Neutrophil (primary cell): ENCODE measurements at regions not wholly inside any gene's neighbourhood (a gene's known extent, or its start where the extent isn't known, plus 50 kb on each side); places are given as distances from the start of the nearest gene placed in this dataset.
"Not testable (repeated sequence)": the region's sequence is repeated elsewhere in the genome, so short reads cannot be mapped to it uniquely, and the experiment has no call there.

ENCODE experiments used
- H3K27ac ChIP-seq: fragments of 200-600 bp; sonication (generic); 2 replicates; pipeline ENCODE4 v1.5.1; 2016; ENCODE audit warnings: mild to moderate bottlenecking, moderate library complexity
- H3K27me3 ChIP-seq: fragments of 200-600 bp; sonication (generic); 2 replicates; pipeline ENCODE4 v1.6.0; 2016; ENCODE audit warnings: mild to moderate bottlenecking
- H3K36me3 ChIP-seq: fragments of 200-600 bp; sonication (generic); 2 replicates; pipeline ENCODE4 v1.5.1; 2017
- H3K4me1 ChIP-seq, 2 experiments: fragments of 200-600 bp in 1 of 2; sonication (generic) in 1 of 2; 1 replicate in 1 of 2; 2 replicates in 1 of 2; pipeline versions ENCODE4 v1.5.1 to v1.6.1; 2013 to 2016; ENCODE audit warnings: low read depth in 1 of 2, low read length in 1 of 2, mild to moderate bottlenecking in 1 of 2, moderate library complexity in 1 of 2; ENCODE audit not compliant: control insufficient read depth in 1 of 2, insufficient read depth in 1 of 2
- H3K4me3 ChIP-seq, 2 experiments: fragments of 200-600 bp in 1 of 2; sonication (generic) in 1 of 2; 1 replicate in 1 of 2; 2 replicates in 1 of 2; pipeline ENCODE4 v1.5.1; 2013 to 2016; ENCODE audit warnings: low read depth in 1 of 2, low read length in 1 of 2, mild to moderate bottlenecking in 1 of 2, moderate library complexity in 1 of 2
- H3K9me3 ChIP-seq: fragments of 200-600 bp; sonication (generic); 2 replicates; pipeline ENCODE4 v1.5.1; 2016
- TF ChIP-seq, protein P1 (sequence below): fragments of 200-600 bp; sonication (generic); IDR thresholded peaks from 2 replicates; pipeline ENCODE4 v1.5.1; 2016; ENCODE audit warnings: antibody characterized with exemption

DNA sequence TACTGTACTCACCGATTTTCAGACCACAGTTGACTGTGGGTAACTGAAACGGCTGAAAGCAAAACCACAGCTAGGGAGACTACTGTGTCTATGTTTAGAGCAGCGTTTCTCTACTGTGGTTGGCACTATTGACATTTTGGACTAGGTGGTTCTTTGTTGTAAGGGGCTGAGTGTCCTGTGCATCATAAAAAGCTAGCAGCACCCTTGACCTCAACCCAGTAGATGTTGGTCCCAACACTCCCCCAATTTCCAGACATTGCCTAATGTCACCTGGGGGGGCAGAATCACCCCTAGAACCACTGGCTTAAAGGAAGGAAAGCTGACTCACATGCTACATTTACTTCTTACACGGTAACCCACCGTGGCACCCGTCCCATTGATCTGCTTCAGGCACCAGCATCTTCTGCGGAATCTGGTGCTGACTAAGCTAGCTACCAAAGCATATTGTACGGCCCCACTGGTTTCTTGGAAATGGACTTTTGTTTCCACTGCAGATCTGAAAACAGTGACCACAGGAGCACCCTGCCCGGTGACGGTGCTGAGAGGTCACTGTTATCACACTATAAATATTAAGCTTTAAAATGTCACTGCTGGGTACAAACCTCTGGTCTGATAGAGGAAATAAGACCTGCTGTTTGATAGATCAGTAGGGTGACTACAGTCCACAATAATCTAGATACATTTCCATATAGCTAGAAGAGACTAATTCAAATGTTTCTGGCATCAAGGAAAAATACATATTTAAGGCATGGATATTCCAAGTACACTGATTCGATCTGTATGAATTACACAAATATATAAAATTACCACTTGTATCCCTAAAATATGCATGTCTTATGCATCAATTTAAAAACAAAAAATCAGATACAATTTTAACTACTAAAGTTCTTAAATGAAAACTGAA, 151.4 kb downstream of the HSD17B3 start:
- peaks cover 15% of the 10 kb centered on the region for H3K27me3 ChIP-seq
- no peaks in the 10 kb centered on the region for H3K36me3 ChIP-seq
- no peak overlapping the region for H3K4me3 ChIP-seq
- H3K27ac ChIP-seq: no peak overlapping the region
- H3K4me1 ChIP-seq: no peaks in the 10 kb centered on the region
- TF ChIP-seq, protein P1, sequence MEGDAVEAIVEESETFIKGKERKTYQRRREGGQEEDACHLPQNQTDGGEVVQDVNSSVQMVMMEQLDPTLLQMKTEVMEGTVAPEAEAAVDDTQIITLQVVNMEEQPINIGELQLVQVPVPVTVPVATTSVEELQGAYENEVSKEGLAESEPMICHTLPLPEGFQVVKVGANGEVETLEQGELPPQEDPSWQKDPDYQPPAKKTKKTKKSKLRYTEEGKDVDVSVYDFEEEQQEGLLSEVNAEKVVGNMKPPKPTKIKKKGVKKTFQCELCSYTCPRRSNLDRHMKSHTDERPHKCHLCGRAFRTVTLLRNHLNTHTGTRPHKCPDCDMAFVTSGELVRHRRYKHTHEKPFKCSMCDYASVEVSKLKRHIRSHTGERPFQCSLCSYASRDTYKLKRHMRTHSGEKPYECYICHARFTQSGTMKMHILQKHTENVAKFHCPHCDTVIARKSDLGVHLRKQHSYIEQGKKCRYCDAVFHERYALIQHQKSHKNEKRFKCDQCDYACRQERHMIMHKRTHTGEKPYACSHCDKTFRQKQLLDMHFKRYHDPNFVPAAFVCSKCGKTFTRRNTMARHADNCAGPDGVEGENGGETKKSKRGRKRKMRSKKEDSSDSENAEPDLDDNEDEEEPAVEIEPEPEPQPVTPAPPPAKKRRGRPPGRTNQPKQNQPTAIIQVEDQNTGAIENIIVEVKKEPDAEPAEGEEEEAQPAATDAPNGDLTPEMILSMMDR: no peak
- no peaks in the 10 kb centered on the region for H3K9me3 ChIP-seq

DNA sequence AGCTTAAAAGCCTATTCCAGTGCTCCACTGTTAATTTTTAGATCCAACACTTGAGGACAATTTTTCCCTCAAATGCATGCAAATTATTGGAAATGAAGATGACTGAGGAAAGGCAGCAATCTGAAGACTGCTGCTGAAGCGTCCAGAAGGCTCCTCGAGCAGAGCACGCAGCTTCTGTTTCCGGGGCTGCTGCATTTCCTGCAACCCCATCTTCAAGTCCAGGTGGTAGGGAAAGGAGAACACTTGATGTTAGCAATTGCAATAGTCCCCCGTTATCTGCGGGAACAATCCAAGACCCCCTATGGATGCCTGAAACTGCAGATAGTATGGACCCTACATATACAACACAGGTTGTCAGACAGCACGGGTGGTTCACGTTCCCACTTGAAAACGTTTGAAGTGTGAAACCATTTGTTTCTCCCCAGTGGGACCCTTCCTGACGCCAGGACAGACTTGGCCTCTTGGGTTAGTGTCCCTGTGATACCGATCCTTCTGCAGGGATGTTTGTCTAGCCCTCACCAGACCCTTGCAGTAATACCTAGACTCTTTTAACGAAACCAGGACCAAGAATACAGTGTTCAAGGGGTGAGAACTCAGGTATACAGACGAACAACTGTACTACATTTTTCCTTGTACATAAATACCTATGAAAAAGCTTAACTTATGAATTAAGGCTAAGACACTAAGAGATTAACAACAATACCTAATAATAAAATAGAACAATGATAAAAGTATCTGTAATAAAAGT, 152.3 kb downstream of the HSD17B3 start:
- Histone ChIP-seq H3K4me3 (no peak overlapping the region), H3K27ac (no peak overlapping the region), H3K27me3 (peaks cover 15% of the 10 kb centered on the region), H3K9me3 (no peaks in the 10 kb centered on the region), H3K36me3 (no peaks in the 10 kb centered on the region), H3K4me1 (no peaks in the 10 kb centered on the region)
- TF ChIP-seq, protein P1: no peak

- H3K27me3 ChIP-seq: peaks cover 15% of the 10 kb centered on the region
- no peaks in the 10 kb centered on the region for H3K36me3 ChIP-seq
- TF ChIP-seq, protein P1: no peak
- H3K4me1 ChIP-seq: no peaks in the 10 kb centered on the region
- no peaks in the 10 kb centered on the region for H3K9me3 ChIP-seq
- H3K4me3 ChIP-seq: no peak overlapping the region
- H3K27ac ChIP-seq: no peak overlapping the region
These were observed 153.1 kb downstream of the HSD17B3 start for GRCh38 chr9:96148634-96149532.

- H3K4me3 ChIP-seq, H3K27ac ChIP-seq, H3K36me3 ChIP-seq, H3K4me1 ChIP-seq, H3K9me3 ChIP-seq: not testable (repeated sequence)
- peaks cover 15% of the 10 kb centered on the region for H3K27me3 ChIP-seq
These were observed 154.9 kb downstream of the HSD17B3 start for GRCh38 chr9:96147029-96147428.

- no peaks in the 10 kb centered on the region for H3K27me3 ChIP-seq
- no peak overlapping the region for H3K4me3 ChIP-seq
- no peaks in the 10 kb centered on the region for H3K4me1 ChIP-seq
- H3K36me3 ChIP-seq: no peaks in the 10 kb centered on the region
- no peak overlapping the region for H3K27ac ChIP-seq
- TF ChIP-seq, protein P1: no peak
- no peaks in the 10 kb centered on the region for H3K9me3 ChIP-seq
These were observed 160.3 kb downstream of the HSD17B3 start for GRCh38 chr9:96141666-96142065.
